Mammary epithelial cell (primary cell): ENCODE measurements at regions not wholly inside any gene's neighbourhood (a gene's known extent, or its start where the extent isn't known, plus 50 kb on each side); places are given as distances from the start of the nearest gene placed in this dataset.

Source experiments
- EZH2 ChIP-seq: IDR thresholded peaks from 2 replicates; pipeline ENCODE4 v1.6.1; 2012; ENCODE audit warnings: low read length, inconsistent platforms, borderline replicate concordance
- TF ChIP-seq, protein P1 (sequence below), 2 donors: IDR thresholded peaks in 1 of 2; conservative IDR thresholded peaks in 1 of 2; 2 replicates each; pipeline ENCODE4 v1.5.1; 2011 to 2012; ENCODE audit warnings: inconsistent platforms in 2 of 2, low read length in 2 of 2, mild to moderate bottlenecking in 2 of 2, control low read depth in 1 of 2, low read depth in 1 of 2; ENCODE audit not compliant: insufficient read depth in 1 of 2; ENCODE audit errors: extremely low read depth in 1 of 2

DNA sequence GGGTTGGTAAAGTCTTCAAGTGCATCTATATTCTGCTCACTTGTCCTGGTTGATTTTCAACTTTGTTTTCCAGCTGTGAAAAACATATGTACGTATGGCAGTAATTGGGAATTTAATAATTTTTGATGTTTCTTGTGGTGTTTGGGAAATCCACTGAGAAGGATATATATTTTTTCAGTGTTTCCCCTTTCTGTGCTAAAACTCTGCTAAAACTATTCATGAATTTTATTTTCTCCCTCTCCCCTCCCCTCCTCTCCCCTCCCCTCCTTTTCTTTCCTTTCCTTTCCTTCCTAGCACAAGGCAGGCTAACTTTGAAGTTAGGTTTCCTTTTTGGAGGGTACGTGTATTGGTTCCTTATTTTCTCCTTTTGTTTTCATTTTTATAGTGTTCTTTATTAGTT, 220.7 kb downstream of the PDCD6IP start:
- TF ChIP-seq, protein P1, sequence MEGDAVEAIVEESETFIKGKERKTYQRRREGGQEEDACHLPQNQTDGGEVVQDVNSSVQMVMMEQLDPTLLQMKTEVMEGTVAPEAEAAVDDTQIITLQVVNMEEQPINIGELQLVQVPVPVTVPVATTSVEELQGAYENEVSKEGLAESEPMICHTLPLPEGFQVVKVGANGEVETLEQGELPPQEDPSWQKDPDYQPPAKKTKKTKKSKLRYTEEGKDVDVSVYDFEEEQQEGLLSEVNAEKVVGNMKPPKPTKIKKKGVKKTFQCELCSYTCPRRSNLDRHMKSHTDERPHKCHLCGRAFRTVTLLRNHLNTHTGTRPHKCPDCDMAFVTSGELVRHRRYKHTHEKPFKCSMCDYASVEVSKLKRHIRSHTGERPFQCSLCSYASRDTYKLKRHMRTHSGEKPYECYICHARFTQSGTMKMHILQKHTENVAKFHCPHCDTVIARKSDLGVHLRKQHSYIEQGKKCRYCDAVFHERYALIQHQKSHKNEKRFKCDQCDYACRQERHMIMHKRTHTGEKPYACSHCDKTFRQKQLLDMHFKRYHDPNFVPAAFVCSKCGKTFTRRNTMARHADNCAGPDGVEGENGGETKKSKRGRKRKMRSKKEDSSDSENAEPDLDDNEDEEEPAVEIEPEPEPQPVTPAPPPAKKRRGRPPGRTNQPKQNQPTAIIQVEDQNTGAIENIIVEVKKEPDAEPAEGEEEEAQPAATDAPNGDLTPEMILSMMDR (conservative IDR thresholded peaks at IDR 0.05 in 1 of 2, IDR thresholded peaks at IDR 0.05 in 1 of 2; ENCODE audit: extremely low read depth in 1 of 2, insufficient read depth in 1 of 2, low read depth in 1 of 2, low read length in 2 of 2), result no peak
- TF ChIP-seq EZH2, result no peak
